Ectodermal cell (in vitro differentiated cells): ENCODE measurements at regions not wholly inside any gene's neighbourhood (a gene's known extent, or its start where the extent isn't known, plus 50 kb on each side); places are given as distances from the start of the nearest gene placed in this dataset.

Source experiments
- H3K27ac ChIP-seq: 2 replicates; pipeline ENCODE4 v1.7.0; 2013; ENCODE audit warnings: mild to moderate bottlenecking, low read depth, low read length; ENCODE audit not compliant: insufficient read depth, poor library complexity, severe bottlenecking
- H3K27me3 ChIP-seq: 2 replicates; pipeline ENCODE4 v1.7.0; 2013; ENCODE audit warnings: mild to moderate bottlenecking, low read length; ENCODE audit not compliant: insufficient read depth, control insufficient read depth, poor library complexity, severe bottlenecking
- H3K36me3 ChIP-seq: one replicate; pipeline ENCODE4 v1.7.0; 2013; ENCODE audit warnings: low read length; ENCODE audit not compliant: control insufficient read depth, insufficient read depth
- H3K4me1 ChIP-seq: one replicate; pipeline ENCODE4 v1.7.0; 2013; ENCODE audit warnings: low read length; ENCODE audit not compliant: control insufficient read depth, insufficient read depth
- H3K4me3 ChIP-seq: 2 replicates; pipeline ENCODE4 v1.7.0; 2013; ENCODE audit warnings: low read depth, low read length, control low read depth; ENCODE audit not compliant: insufficient read depth
- H3K9me3 ChIP-seq: 2 replicates; pipeline ENCODE4 v1.7.0; 2013; ENCODE audit warnings: mild to moderate bottlenecking, low read length, moderate library complexity; ENCODE audit not compliant: control insufficient read depth
- WGBS, 2 experiments: methylation state at CpG; one replicate each; pipeline ENCODE4 v1.1.7; 2013; ENCODE audit warnings: missing lambda C conversion rate in 2 of 2; 5-methylcytosine and 5-hydroxymethylcytosine counted together

- Histone ChIP-seq H3K9me3 (no peaks in the 10 kb centered on the region), H3K27me3 (no peaks in the 10 kb centered on the region), H3K4me3 (no peak overlapping the region), H3K36me3 (no peaks in the 10 kb centered on the region), H3K4me1 (no peaks in the 10 kb centered on the region), H3K27ac (no peak overlapping the region)
- WGBS, 2 experiments: 92 to 94% methylated on average over 4 to 6 of the region's 6 CpGs
Observed at GRCh38 chr6:156131221-156131903, 645.8 kb upstream of the ARID1B start.

GRCh38 chr6:156126535-156126934, 650.6 kb upstream of the ARID1B start:
- H3K4me3 ChIP-seq: no peak overlapping the region
- no peaks in the 10 kb centered on the region for H3K9me3 ChIP-seq
- WGBS, 2 experiments: 77 to 94% methylated on average over 3 to 5 of the region's 5 CpGs
- H3K4me1 ChIP-seq: no peaks in the 10 kb centered on the region
- H3K36me3 ChIP-seq: no peaks in the 10 kb centered on the region
- no peaks in the 10 kb centered on the region for H3K27me3 ChIP-seq
- no peak overlapping the region for H3K27ac ChIP-seq

- H3K4me3 ChIP-seq: no peak overlapping the region
- no peaks in the 10 kb centered on the region for H3K36me3 ChIP-seq
- H3K27me3 ChIP-seq: no peaks in the 10 kb centered on the region
- H3K4me1 ChIP-seq: no peaks in the 10 kb centered on the region
- H3K27ac ChIP-seq: no peak overlapping the region
- 88 to 91% methylated on average over 2 of the region's 2 CpGs for WGBS, 2 experiments
- H3K9me3 ChIP-seq: no peaks in the 10 kb centered on the region
Observed at GRCh38 chr6:156125844-156126243, 651.3 kb upstream of the ARID1B start.

GRCh38 chr6:156123731-156124130, 653.4 kb upstream of the ARID1B start:
- H3K27me3 ChIP-seq: no peaks in the 10 kb centered on the region
- no peak overlapping the region for H3K4me3 ChIP-seq
- H3K27ac ChIP-seq: no peak overlapping the region
- no peaks in the 10 kb centered on the region for H3K9me3 ChIP-seq
- no peaks in the 10 kb centered on the region for H3K4me1 ChIP-seq
- H3K36me3 ChIP-seq: no peaks in the 10 kb centered on the region
- 94% methylated on average over 5 of the region's 5 CpGs for WGBS, 2 experiments

- Histone ChIP-seq H3K4me1 (no peaks in the 10 kb centered on the region), H3K9me3 (no peaks in the 10 kb centered on the region), H3K27ac (no peak overlapping the region), H3K27me3 (no peaks in the 10 kb centered on the region), H3K36me3 (no peaks in the 10 kb centered on the region), H3K4me3 (no peak overlapping the region)
- WGBS, 2 experiments: 84 to 93% methylated on average over 6 of the region's 6 CpGs
Observed at GRCh38 chr6:156121973-156122372, 655.2 kb upstream of the ARID1B start.

- Histone ChIP-seq H3K27me3 (no peaks in the 10 kb centered on the region), H3K36me3 (no peaks in the 10 kb centered on the region), H3K9me3 (no peaks in the 10 kb centered on the region), H3K4me1 (no peaks in the 10 kb centered on the region), H3K27ac (no peak overlapping the region), H3K4me3 (no peak overlapping the region)
- WGBS, 2 experiments: 91 to 96% methylated on average over 3 of the region's 3 CpGs
Observed at GRCh38 chr6:156114541-156114940, 658.9 kb upstream of the NOX3 start.

- Histone ChIP-seq H3K4me1 (no peaks in the 10 kb centered on the region), H3K27ac (no peak overlapping the region), H3K36me3 (no peaks in the 10 kb centered on the region), H3K4me3 (no peak overlapping the region), H3K9me3 (no peaks in the 10 kb centered on the region), H3K27me3 (no peaks in the 10 kb centered on the region)
- 90 to 96% methylated on average over 3 of the region's 3 CpGs for WGBS, 2 experiments
Observed at GRCh38 chr6:156113631-156114030, 658.0 kb upstream of the NOX3 start.

GRCh38 chr6:156111913-156112312, 656.3 kb upstream of the NOX3 start:
- Histone ChIP-seq H3K4me1 (no peaks in the 10 kb centered on the region), H3K27me3 (no peaks in the 10 kb centered on the region), H3K36me3 (no peaks in the 10 kb centered on the region), H3K27ac (no peak overlapping the region), H3K9me3 (no peaks in the 10 kb centered on the region), H3K4me3 (no peak overlapping the region)
- 94 to 95% methylated on average over 10 of the region's 10 CpGs for WGBS, 2 experiments

- Histone ChIP-seq H3K9me3 (no peaks in the 10 kb centered on the region), H3K27ac (no peak overlapping the region), H3K4me3 (no peak overlapping the region), H3K27me3 (no peaks in the 10 kb centered on the region), H3K4me1 (no peaks in the 10 kb centered on the region), H3K36me3 (no peaks in the 10 kb centered on the region)
- 93 to 94% methylated on average over 1 to 2 of the region's 2 CpGs for WGBS, 2 experiments
Observed at GRCh38 chr6:156110249-156110648, 654.6 kb upstream of the NOX3 start.

GRCh38 chr6:156109713-156110112, 654.1 kb upstream of the NOX3 start:
- H3K9me3 ChIP-seq: no peaks in the 10 kb centered on the region
- H3K27me3 ChIP-seq: no peaks in the 10 kb centered on the region
- WGBS, 2 experiments: 80 to 94% methylated on average over 1 of the region's 1 CpG
- no peaks in the 10 kb centered on the region for H3K4me1 ChIP-seq
- H3K27ac ChIP-seq: no peak overlapping the region
- H3K36me3 ChIP-seq: no peaks in the 10 kb centered on the region
- no peak overlapping the region for H3K4me3 ChIP-seq
